ENCODE measurements at regions not wholly inside any gene's neighbourhood (a gene's known extent, or its start where the extent isn't known, plus 50 kb on each side); places are given as distances from the start of the nearest gene placed in this dataset.
"Not testable (repeated sequence)": the region's sequence is repeated elsewhere in the genome, so short reads cannot be mapped to it uniquely, and the experiment has no call there.

DNA sequence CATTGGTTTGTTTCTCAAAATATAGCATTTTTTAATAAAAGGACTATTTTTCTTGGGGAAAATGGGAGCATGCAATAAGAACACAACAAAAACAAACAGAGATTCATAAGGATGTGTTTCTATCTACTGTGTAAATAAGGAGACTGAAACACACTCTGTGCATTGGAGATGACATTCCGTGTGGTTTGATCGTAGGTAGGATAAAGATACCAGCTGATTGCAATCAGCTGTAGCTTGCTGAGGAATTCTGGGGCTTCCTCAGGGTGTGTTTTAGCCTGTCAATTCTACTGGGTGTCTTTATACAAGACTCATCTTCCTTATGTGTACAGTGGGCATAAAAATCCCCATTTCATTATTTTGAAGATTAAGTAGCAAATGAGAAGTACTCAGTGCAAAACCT lies 591.6 kb downstream of the DSC3 start:
- no peak for DNase-seq (ENCODE audit: low spot score)

DNA sequence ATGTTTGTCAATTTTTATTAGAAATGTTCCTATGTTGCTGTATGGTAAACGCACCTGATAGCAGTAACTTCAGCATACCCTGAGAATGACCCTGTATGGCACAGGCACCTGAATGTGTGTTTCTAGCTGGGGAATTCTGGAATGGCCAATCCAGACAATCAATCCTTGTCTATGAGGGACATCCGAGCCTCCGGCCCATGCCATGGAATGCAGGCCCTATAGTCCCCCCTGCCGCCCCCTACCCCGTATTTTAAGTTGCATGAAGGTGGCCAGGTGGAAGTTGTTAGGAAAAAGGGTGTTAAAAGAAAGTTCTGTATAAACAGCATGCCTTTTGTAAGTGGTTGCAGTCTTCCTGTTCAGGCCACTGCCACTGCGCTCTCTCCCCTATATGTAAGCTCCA lies 595.9 kb downstream of the DSC3 start:
- DNase-seq (ENCODE audit: low spot score) = no peak

DNA sequence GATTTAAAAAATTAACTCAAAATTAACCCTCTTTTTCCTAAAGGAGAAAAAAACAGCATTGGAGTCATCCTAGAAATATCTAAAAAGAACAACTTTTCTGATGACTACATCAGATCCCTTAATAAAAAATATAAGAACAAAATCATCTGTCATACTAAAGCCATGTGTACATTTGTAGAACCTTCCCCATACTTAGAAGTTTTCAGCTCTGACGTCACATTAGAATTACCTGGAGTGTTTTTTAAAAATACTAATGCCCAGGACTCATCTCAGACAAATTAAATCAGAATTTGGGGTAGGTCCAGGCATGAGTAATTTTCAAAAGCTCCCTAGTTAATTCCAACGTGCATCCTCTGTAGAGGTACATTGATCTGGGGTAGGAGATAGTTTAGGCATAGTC lies 598.0 kb downstream of the DSC3 start:
- DNase-seq (ENCODE audit: low spot score) = no peak

DNA sequence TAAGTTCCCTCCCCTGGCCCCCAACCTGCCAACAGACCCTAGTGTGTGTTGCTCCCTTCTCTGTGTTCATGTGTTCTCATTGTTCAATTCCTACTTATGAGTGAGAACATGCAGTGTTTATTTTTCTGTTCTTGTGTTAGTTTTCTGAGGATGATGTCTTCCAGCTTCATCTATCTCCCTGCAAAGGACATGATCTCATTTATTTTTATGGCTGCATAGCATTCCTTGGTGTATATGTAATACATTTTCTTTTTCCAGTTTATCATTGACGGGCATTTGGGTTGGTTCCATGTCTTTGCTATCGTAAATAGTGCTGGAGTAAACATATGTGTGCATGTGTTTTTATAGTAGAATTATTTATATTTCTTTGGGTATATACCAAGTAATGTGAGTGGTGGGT lies 602.2 kb downstream of the DSC3 start:
- DNase-seq (ENCODE audit: low spot score) = no peak

DNA sequence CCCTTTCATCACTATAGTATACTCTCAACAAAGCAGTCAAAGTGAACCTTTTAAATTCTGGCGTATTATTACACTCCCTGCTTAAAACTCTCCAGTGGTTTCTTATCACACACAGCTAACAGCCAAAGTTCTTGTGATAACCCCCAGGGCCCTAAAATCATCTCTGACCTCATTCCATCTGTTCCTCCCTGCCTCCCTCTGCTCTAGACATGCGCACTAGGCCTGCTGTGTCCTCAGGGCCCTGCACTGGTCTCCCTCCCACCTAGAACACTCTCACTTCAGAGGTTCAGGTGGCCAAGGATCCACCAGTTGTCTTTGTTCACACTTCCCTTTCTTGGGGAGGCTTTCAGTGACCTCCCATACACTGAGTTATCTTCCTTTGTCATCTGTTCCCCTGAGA lies 603.4 kb downstream of the DSC3 start:
- DNase-seq (ENCODE audit: low spot score) = no peak

DNA sequence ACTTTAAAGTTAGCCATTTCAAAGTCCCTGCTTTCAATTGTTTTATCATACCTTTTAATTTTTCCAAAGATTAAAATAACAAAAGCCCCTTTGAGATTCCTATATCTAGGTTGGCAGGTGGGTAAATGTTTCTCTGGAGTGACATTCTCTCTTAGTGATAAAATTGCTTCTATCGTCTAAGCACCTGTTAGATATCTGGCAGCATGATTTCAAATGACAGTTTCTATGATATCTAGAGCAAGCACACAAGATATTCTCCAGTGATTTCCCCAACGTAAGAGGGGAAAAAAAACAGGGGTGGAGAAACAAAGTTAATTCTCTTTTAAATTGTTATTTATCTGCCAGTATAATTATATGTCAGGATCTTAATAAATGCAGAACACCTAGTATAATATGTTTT lies 610.2 kb downstream of the DSC3 start:
- no peak for DNase-seq (ENCODE audit: low spot score)

DNA sequence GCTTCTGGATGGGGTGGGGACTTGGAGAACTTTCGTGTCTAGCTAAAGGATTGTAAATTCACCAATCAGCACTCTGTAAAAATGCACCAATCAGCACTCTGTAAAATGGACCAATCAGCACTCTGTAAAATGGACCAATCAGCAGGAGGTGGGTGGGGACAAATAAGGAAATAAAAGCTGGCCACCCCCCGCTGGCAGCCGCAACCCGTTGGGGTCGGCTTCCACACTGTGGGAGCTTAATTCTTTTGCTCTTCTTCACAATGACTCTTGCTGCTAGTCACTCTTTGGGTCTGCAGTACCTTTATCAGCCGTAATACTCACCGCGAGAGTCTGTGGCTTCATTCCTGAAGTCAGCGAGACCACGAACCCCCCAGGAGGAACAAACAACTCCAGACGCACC lies 623.1 kb downstream of the DSC3 start:
- not testable (repeated sequence) for DNase-seq (ENCODE audit: low spot score)

DNA sequence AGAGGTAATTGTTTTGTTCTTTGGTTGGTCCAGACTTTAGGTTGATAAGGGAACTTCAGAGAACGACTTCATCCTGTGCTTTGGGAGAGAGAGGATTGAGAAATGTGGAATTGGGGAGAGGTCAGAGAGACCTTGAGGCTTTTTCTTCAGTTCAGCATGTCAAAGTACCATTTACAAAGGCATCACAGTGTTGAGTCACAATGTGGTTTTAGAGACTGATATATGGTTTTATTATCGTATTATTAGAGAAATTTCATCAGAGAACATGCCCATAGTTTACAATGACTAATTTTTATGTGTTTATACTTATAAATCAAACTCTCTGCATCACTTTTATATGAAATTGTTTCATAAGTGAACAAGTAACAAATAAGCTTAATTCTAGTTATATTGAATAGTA lies 626.6 kb downstream of the DSC3 start:
- DNase-seq (ENCODE audit: low spot score) = no peak

DNA sequence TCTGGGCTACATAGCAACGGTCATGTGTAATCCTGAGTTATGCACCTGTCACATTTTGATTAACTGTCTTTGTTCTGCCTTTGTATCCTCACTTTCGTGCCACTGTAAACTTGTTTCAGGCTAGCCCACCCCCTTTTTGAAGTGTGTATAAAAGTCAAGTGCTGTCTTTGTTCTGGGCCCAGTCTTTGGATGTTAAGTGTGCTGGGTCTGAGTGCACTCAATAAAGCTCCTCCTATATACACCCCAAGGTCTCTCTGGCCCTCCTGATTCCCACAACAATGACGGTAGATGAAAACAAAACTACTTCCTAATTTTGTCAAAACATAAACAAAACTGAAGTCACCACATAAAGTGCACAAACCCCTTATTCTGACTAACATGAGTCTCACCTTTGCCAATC lies 633.4 kb downstream of the DSC3 start:
- no peak for DNase-seq (ENCODE audit: low spot score)

DNA sequence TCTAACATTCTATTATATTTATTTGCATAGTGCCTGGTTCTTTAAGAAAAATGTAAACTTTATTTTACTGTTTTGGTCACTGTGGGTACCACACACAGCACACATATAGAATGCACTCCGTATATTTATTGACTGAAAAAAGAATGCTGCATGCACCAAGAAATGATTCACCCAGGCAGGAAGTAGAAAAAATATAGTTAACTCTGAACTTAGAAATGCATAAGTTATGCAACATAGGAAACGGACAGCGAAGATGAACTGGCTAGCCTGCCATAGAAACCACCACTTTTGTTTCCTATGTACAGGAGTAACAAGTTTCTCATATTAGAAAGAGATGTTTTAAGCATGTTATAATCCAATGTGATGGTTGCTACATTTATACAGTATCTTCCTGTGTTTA lies 635.8 kb downstream of the DSC3 start:
- no peak for DNase-seq (ENCODE audit: low spot score)

DNA sequence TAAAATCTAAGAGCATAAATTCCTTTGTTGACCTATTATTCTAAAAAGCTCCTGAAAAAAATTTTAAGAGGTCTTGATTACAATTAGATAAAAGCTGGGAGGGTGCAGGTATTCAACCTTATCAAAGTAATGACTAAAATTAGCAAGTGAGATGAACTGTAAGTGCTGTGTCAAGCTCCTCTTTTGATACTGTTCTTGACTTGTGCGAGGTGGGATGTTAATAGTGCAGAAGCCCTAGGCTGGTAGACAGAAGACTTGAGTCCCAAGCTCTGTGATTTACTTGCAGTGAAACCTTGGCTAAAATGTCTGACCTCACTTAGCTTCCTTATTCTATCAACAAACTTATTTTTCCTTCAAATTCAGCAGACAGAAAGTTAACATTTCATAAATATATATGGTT lies 637.5 kb downstream of the DSC3 start:
- no peak for DNase-seq (ENCODE audit: low spot score)

DNA sequence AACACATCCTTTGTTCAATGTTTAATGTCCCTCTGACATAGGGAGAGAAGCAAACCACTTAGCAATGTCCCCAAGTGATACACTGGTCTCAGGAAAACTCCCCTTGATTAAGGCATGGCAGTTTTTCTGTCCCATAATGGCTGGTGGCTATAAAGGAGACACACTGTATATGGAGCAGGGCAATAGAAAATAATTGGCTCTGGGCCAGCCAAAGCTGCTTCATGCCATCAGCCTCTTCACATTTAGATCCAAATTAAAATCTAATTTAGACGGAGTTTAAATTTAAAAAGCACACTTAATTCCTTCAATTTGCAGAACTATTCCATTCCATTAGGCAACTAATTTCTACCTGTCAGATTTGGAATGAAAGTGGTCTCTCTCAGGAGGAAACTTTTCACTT lies 638.1 kb downstream of the DSC3 start:
- DNase-seq (ENCODE audit: low spot score) = no peak

DNA sequence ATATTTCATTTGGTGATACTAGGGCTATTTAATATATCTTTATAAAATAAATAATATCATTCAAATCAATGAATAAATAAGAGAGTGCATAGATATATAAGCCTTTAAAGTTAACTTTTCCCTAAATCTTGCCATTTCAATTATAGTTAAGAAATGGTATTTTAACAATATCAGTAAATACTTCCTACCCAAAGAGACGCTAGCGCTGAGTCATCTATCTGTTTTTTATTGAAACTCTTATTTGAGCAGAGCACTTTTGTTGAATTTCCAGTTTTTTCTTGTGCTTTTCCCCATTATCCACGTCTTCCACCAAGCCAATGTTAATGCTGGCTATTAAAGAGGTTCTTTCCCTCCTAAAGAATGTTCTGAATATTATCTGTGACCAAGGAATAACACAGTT lies 639.3 kb downstream of the DSC3 start:
- DNase-seq (ENCODE audit: low spot score) = no peak

DNA sequence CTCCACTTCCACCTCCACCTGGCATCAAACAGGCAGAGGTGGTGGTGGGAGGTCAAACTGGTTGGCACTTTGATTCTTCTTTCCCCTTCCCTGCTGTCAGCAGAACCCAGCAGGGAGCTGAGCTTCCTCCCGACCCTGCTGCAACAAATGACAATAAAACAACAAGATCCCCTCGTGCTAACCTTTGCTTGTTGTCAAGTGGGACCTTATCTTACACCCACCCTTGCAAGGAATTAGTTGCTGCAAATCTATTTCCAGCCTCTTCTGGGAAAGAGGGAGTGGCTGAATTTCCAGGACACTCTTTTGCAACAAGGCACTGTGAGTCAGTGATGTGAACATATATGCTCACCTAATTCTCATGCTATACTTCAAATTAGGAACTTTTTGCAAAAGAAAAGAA lies 655.1 kb downstream of the DSC3 start:
- DNase-seq (ENCODE audit: low spot score) = no peak

DNA sequence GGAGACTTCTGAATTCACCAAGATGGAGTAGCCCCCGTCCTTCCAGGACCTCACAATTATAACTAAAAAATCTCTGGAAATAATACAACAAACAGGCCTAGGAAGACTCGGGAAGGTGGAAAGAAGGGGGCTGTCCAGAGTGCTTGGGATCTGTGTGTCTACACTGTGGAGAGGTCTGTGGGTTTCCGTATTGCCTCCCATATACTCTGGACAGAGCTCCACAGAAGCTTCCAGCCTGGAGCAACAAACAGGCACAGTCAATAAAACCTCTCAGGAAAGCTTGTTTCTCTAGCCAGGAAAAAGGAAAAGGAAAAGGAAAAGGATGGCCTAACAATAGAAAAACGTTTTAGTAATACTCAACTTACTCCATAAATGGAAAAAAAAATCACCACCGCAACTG lies 655.9 kb downstream of the DSC3 start:
- no peak for DNase-seq (ENCODE audit: low spot score)

DNA sequence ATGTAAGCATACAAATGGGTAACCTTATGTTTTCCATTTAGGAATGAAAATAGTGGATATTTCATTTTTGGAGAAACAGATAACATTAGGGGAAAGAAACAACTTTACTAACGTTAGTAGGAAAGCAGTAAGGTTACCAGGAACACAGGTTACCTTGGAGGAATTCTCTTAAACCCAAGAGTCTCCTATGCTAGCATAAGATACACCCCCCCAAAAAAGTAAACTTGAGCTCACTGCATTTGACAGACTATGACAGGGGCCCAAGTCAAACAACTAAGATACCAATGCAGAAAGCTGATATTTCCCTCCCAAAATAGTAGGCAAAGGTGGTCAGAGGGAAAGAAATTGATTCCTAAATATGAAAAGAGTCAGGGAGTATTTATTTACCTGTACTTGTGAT lies 656.9 kb downstream of the DSC3 start:
- no peak for DNase-seq (ENCODE audit: low spot score)

DNA sequence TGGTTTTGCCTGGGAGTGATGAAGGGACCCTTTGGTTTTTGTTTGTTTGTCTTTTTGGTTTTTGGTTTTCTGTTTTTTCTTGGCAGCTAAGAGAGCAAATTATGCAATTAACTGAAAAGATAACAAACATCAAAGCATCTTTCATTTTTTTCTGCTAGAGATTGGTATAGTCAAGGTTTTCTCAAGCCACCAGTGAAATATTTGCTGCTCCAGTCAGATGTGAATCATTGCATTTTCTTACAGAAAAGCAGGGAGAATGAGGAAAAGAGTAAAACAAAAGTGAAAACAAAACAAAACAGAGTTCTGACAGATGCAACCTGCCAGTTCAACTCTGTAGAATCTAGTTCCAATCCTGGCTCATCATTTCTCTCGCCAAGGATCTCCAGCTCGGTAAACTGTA lies 660.7 kb downstream of the DSC3 start:
- no peak for DNase-seq (ENCODE audit: low spot score)

DNA sequence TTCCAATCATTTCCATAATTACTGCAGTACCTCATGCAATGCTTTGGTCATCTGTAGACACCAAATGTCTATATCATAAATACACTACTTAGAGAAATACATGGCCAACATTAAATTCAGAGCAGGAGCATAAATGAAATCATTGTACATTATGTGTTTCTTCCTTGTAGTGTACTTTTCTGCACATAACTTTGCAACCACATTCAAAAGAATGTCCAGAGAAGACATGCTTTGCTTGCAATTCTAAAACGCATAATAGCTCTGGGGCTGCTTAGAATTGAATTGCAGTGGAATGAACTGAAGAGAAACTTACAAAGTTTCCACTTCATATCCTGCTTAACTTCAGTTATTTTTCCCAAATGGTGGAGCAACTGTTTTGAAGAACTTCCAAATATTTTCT lies 664.4 kb downstream of the DSC3 start:
- no peak for DNase-seq (ENCODE audit: low spot score)

DNA sequence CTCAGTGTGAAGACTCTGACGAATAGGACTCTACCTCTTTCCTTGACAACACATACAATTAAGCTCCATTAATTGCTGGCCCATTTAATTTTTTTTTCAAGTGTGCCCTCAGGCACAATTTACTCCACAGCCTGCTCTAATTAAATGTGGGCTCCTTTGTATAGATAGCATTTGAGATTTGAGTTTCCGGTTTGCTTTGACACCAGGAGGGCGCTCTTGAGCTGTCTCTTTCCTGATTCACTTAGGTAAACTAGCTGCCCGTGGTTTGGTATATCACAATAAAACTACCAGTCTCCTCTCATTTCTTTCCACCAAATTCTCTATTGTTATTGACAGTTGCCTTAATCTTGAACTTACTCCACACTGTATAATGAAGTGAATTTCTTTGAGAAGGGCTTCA lies 666.0 kb downstream of the DSC3 start:
- no peak for DNase-seq (ENCODE audit: low spot score)

DNA sequence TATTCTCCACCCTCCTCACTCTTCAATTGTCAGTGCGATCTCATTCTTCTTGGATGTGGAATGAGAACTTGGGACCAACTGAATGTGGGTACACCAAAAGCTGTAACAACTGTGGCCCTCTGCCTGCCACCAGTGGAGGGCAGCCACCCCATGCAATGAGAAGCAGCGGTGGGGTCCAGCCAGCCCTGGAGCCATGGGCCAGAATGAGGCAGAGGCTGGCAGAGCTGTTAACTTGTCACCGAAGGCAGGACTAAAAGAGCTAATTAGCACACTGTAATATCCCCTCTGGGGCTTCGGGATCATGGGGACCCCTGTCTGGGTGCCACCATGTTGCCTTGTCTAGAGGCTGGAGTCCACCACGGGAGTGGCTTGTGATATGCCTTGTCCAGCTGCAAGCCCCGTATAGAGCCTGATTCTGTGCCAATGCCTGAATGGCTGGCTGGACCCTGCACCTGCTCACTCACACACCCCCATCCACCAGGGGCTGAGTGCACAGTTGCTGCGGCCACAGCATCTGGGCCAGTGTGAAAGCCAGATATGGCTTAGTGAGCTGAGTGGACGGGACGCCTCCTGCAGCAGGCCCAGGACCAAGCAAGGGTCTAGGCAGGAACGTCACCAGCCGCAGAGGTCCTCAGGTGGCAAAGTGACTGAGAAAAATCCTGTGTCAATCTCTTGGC lies 680.5 kb downstream of the DSC3 start:
- no peak for DNase-seq (ENCODE audit: low spot score)

DNA sequence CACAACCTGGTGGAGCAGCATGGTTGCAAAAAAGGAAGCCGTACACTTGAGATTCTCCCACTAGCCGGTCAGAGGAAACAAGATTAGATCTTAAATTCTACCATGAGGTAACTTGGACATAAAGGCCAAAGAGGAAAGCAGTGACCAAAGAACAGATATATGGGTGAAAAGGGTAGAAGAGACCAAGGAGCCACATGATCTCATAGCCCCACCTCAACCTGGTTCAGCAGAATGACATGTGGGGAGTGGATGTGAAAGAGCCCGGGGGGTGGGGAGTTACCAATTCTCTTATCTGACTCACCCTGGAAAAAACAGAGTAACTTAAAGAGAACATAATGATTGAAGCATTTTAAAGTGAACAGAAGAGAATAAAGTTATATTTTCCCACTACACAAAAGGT lies 683.0 kb downstream of the DSC3 start:
- no peak for DNase-seq (ENCODE audit: low spot score)

DNA sequence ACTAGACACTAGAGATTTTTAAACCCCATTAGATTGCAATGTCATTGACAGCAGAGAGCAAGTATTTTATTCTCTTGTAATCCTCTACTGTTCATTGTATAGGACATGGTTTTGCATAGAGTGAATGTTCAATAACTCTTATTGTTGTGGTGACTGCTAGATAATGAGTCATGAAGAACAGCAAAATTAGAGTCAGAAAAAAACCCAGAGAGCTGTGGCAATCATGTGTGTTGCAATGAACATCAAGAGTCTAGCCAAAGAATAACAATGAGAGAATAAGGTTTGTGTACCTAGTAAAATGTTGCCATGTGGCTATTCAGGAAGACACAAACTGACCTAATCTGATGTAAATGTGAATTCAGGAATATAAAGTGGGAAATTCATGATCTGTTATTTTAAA lies 684.0 kb downstream of the DSC3 start:
- DNase-seq (ENCODE audit: low spot score) = no peak

DNA sequence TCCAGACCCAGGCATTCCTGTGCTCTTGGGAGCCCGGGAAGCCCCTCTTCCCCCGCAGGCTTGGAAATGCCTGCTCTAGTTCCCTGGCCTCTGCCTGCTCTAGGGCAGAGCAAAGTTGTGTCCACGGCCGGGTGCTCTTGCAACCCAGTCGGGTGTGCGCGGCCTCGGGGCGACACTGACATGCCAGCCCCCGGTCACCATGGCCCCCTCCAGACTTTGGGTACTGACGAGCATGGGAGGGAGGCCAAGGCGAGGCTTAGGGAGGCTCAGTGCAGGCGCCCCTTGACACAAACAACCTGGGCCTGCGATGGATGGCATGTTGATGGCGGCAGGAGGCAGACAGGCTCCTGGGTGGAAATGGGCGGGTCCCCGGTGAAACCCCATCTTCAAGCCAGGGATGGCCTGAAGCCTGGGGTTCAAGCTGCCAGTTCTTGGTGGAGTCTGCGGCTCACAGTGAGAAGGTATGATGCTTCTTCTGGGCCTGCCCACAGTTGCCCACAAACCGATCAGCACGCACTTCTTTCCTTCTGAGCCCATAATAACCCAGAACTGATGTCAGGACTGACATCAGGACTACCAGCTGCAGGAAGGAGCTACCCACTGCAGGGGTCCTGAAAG lies 689.9 kb downstream of the DSC3 start:
- no peak for DNase-seq (ENCODE audit: low spot score)

DNA sequence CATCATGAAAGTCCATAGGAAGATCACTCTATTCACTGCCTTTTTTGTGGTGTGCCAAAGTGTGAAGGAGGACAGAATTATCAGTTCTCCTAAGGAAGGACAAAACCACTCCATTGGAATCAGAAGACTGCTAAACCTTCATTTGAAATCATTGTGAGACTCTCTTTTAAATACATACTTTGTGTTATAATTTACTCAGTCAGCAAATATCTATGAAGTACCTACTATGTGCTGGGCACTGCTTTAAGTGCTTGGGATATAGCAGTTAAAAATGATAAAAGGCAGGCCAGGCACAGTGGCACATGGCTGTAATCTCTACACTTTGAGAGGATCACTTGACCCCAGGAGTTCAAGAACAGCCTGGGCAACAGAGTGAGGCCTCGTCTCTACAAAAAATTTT lies 692.3 kb downstream of the DSC3 start:
- DNase-seq (ENCODE audit: low spot score) = no peak
